ENCODE measurements at regions not wholly inside any gene's neighbourhood (a gene's known extent, or its start where the extent isn't known, plus 50 kb on each side); places are given as distances from the start of the nearest gene placed in this dataset.
"Not testable (repeated sequence)": the region's sequence is repeated elsewhere in the genome, so short reads cannot be mapped to it uniquely, and the experiment has no call there.

DNA sequence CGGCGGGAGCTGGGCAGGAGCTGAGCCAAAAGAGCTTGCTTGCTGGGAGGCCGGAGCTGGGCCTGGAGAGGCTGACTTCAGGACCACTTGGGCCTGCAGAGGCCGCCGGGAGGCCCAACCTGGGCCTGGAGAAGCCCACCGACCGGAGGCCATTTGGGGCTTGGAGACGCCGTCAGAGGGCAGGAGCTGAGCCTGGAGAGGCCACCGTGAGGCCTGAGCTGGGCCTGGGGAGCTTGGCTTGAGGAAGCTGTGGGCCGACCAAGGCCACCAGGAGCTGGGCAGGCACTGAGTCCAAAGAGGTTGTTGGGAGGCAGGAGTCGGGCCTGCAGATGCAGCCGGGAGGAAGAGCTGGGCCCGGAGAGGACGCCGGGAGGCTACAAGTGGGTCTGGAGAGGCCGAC lies 307.1 kb downstream of the ZNF479 start:
- TF ChIP-seq, protein P1, sequence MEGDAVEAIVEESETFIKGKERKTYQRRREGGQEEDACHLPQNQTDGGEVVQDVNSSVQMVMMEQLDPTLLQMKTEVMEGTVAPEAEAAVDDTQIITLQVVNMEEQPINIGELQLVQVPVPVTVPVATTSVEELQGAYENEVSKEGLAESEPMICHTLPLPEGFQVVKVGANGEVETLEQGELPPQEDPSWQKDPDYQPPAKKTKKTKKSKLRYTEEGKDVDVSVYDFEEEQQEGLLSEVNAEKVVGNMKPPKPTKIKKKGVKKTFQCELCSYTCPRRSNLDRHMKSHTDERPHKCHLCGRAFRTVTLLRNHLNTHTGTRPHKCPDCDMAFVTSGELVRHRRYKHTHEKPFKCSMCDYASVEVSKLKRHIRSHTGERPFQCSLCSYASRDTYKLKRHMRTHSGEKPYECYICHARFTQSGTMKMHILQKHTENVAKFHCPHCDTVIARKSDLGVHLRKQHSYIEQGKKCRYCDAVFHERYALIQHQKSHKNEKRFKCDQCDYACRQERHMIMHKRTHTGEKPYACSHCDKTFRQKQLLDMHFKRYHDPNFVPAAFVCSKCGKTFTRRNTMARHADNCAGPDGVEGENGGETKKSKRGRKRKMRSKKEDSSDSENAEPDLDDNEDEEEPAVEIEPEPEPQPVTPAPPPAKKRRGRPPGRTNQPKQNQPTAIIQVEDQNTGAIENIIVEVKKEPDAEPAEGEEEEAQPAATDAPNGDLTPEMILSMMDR (IDR thresholded peaks at IDR 0.05) = not testable (repeated sequence)
- TF ChIP-seq POLR2A (IDR thresholded peaks at IDR 0.05) = not testable (repeated sequence)

All from upper lobe of left lung (tissue), 4 donors.